HepG2 (cell line): ENCODE measurements at regions not wholly inside any gene's neighbourhood (a gene's known extent, or its start where the extent isn't known, plus 50 kb on each side); places are given as distances from the start of the nearest gene placed in this dataset.

ENCODE experiments used
- ATAC-seq: fragments of 200-7000 bp; cut with Tn5 transposase; 3 replicates; pipeline ENCODE4 v1.9.1; 2020; ENCODE audit warnings: mild to moderate bottlenecking, moderate library complexity
- BruUV-seq: library from RNA; stranded (reverse); fragments of 400-500 nt; replicated peaks from 2 replicates; lab custom pipeline; 2021; lab: Mats Ljungman, UMichigan
- CTCF ChIA-PET: fragments of 300-600 bp; formaldehyde crosslinking; extraction: SDS; loops from one replicate; lab custom pipeline; 2021; ENCODE audit warnings: low total read pairs, inconsistent platforms, low intra/inter-chr PET ratio; lab: Yijun Ruan, JAX
- POLR2A ChIA-PET: fragments of 350-600 bp; sonication (Branson Sonifier 250); formaldehyde crosslinking; loops from one replicate; lab custom pipeline; 2020; ENCODE audit warnings: antibody characterized with exemption, inconsistent platforms; lab: Yijun Ruan, JAX
- DNase-seq: peaks from one replicate; pipeline ENCODE4 v3.0.0-alpha.2; 2015; ENCODE audit warnings: low spot score
- FAIRE-seq: peaks from 3 replicates; lab custom pipeline; 2011; peaks lifted over from hg19 to GRCh38; lab: Jason Lieb, UNC
- H2AFZ ChIP-seq: one replicate; pipeline ENCODE4 v1.6.1; 2011; ENCODE audit warnings: low read length, inconsistent platforms
- H3K27ac ChIP-seq: fragments of 300-600 bp; 3 replicates; pipeline ENCODE4 v1.8.0; 2011; ENCODE audit warnings: mixed run types, mild to moderate bottlenecking, mixed read lengths, low read length, inconsistent platforms; ENCODE audit not compliant: insufficient read depth; ENCODE audit errors: extremely low read length
- H3K27me3 ChIP-seq, 2 experiments: fragments of 200-600 bp in 1 of 2; 2 replicates in 1 of 2; 3 replicates in 1 of 2; pipeline versions ENCODE4 v1.6.0 to v1.8.0; 2011; ENCODE audit warnings: low read length in 2 of 2, mild to moderate bottlenecking in 2 of 2, moderate library complexity in 2 of 2, inconsistent platforms in 1 of 2; ENCODE audit not compliant: insufficient read depth in 2 of 2, control insufficient read depth in 1 of 2
- H3K36me3 ChIP-seq, 2 experiments: fragments of 200-600 bp in 1 of 2; replicated peaks in 1 of 2; 2 replicates in 1 of 2; 3 replicates in 1 of 2; pipeline versions ENCODE4 v1.5.1 to v1.8.0; 2011; ENCODE audit warnings: low read length in 2 of 2, inconsistent platforms in 1 of 2; ENCODE audit not compliant: insufficient read depth in 2 of 2, control insufficient read depth in 1 of 2
- H3K4me1 ChIP-seq: 2 replicates; pipeline ENCODE4 v1.5.1; 2012; ENCODE audit warnings: low read length, inconsistent platforms; ENCODE audit not compliant: insufficient read depth
- H3K4me2 ChIP-seq: 2 replicates; pipeline ENCODE4 v1.6.0; 2011; ENCODE audit warnings: low read depth, low read length, inconsistent platforms
- H3K4me3 ChIP-seq, 3 experiments: fragments of 200-600 bp in 1 of 3; sonication (generic), shearing (Covaris generic) in 1 of 3; replicated peaks in 1 of 3; 2 replicates each; pipeline ENCODE4 v1.5.1; 2011 to 2016; ENCODE audit warnings: low read length in 3 of 3, inconsistent platforms in 2 of 3, low read depth in 2 of 3, mild to moderate bottlenecking in 2 of 3, control low read depth in 1 of 3, mixed read lengths in 1 of 3; ENCODE audit not compliant: insufficient read depth in 1 of 3
- H3K79me2 ChIP-seq: one replicate; pipeline ENCODE4 v1.6.1; 2011; ENCODE audit warnings: low read length, inconsistent platforms; ENCODE audit not compliant: insufficient read depth
- H3K9ac ChIP-seq: 2 replicates; pipeline ENCODE4 v1.6.0; 2011; ENCODE audit warnings: mild to moderate bottlenecking, low read depth, low read length, inconsistent platforms; ENCODE audit not compliant: insufficient read depth
- H3K9me3 ChIP-seq: 2 replicates; pipeline ENCODE4 v1.5.1; 2012; ENCODE audit warnings: mild to moderate bottlenecking, low read length
- H4K20me1 ChIP-seq: 2 replicates; pipeline ENCODE4 v1.6.0; 2011; ENCODE audit warnings: inconsistent platforms, mild to moderate bottlenecking, low read length, moderate library complexity; ENCODE audit not compliant: insufficient read depth
- ERF ChIP-seq: IDR thresholded peaks from 2 replicates; pipeline ENCODE4 v1.6.1; 2018; ENCODE audit warnings: missing biosample characterization, missing genetic modification reagents
- FIP1L1 ChIP-seq: fragments of 200-400 bp; formaldehyde crosslinking; IDR thresholded peaks from 2 replicates; pipeline ENCODE4 v1.6.1; 2018; ENCODE audit warnings: low read depth, mild to moderate bottlenecking, low read length, moderate library complexity, borderline replicate concordance; ENCODE audit not compliant: insufficient read depth
- HNRNPUL1 ChIP-seq: fragments of 200-400 bp; formaldehyde crosslinking; IDR thresholded peaks from 2 replicates; pipeline ENCODE4 v1.6.1; 2017; ENCODE audit warnings: low read depth, mild to moderate bottlenecking, low read length, moderate library complexity
- KMT2B ChIP-seq: IDR thresholded peaks from 2 replicates; pipeline ENCODE4 v1.6.1; 2016; ENCODE audit warnings: missing genetic modification reagents, missing compliant biosample characterization
- MTA1 ChIP-seq: sonication (generic); formaldehyde crosslinking; IDR thresholded peaks from 2 replicates; pipeline ENCODE4 v1.4.0; 2020; ENCODE audit warnings: missing genetic modification reagents, mild to moderate bottlenecking, borderline replicate concordance
- SALL2 ChIP-seq: sonication (generic); formaldehyde crosslinking; IDR thresholded peaks from 2 replicates; pipeline ENCODE4 v1.8.1; 2023; ENCODE audit warnings: mild to moderate bottlenecking, missing genetic modification reagents, inconsistent platforms
- ZBTB7A ChIP-seq: sonication (generic); formaldehyde crosslinking; IDR thresholded peaks from 2 replicates; pipeline ENCODE4 v1.8.0; 2022; ENCODE audit warnings: mild to moderate bottlenecking, missing genetic modification reagents
- ZNF205 ChIP-seq: IDR thresholded peaks from 2 replicates; pipeline ENCODE4 v1.6.1; 2018; ENCODE audit warnings: missing biosample characterization, missing genetic modification reagents
- ZNF24 ChIP-seq: fragments of 450-650 bp; IDR thresholded peaks from 2 replicates; pipeline ENCODE4 v1.6.1; 2017; ENCODE audit warnings: antibody characterized with exemption, mild to moderate bottlenecking
- ZNF333 ChIP-seq: sonication (generic); formaldehyde crosslinking; IDR thresholded peaks from 2 replicates; pipeline ENCODE4 v1.4.0; 2020; ENCODE audit warnings: mild to moderate bottlenecking, missing genetic modification reagents, borderline replicate concordance
- ZNF513 ChIP-seq: sonication (generic); formaldehyde crosslinking; conservative IDR thresholded peaks from 2 replicates; pipeline ENCODE4 v1.5.0; 2020; ENCODE audit warnings: missing genetic modification reagents
- ZNF543 ChIP-seq: sonication (generic); formaldehyde crosslinking; IDR thresholded peaks from 2 replicates; pipeline ENCODE4 v1.4.0; 2020; ENCODE audit warnings: mild to moderate bottlenecking, missing genetic modification reagents
- ZNF800 ChIP-seq: sonication (generic); formaldehyde crosslinking; IDR thresholded peaks from 2 replicates; pipeline ENCODE4 v1.4.0; 2020; ENCODE audit warnings: missing genetic modification reagents
- WGBS: methylation state at CpG from one replicate; pipeline ENCODE4 v1.1.6; 2017; ENCODE audit warnings: low lambda C conversion rate; 5-methylcytosine and 5-hydroxymethylcytosine counted together
- in situ Hi-C: cut with HindIII; loops from 2 replicates; pipeline ENCODE4 v1.10.0; 2017; ENCODE audit warnings: low pct_unique_long_range_greater_than_20kb; ENCODE audit not compliant: extremely low pct_ligation_motif_present
- intact Hi-C: fragments of 100-400 bp; cut with micrococcal nuclease; formaldehyde crosslinking; loops from one replicate; pipeline ENCODE4 v1.10.0; 2022; ENCODE audit not compliant: unreplicated experiment
- TF ChIP-seq, protein P1 (sequence below): sonication (generic); formaldehyde crosslinking; conservative IDR thresholded peaks from 2 replicates; pipeline ENCODE4 v1.4.0; 2020; ENCODE audit warnings: missing genetic modification reagents
- TF ChIP-seq, protein P2 (sequence below): IDR thresholded peaks from 2 replicates; pipeline ENCODE4 v1.6.1; 2016; ENCODE audit warnings: low read depth, missing genetic modification reagents, missing compliant biosample characterization

- TF ChIP-seq, protein P1, sequence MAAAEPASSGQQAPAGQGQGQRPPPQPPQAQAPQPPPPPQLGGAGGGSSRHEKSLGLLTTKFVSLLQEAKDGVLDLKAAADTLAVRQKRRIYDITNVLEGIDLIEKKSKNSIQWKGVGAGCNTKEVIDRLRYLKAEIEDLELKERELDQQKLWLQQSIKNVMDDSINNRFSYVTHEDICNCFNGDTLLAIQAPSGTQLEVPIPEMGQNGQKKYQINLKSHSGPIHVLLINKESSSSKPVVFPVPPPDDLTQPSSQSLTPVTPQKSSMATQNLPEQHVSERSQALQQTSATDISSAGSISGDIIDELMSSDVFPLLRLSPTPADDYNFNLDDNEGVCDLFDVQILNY (CRISPR knock-in tag): no peak
- TF ChIP-seq ZBTB7A (CRISPR knock-in tag) (no peak), ZNF205 (CRISPR knock-in tag) (no peak), ZNF800 (CRISPR knock-in tag) (no peak), MTA1 (CRISPR knock-in tag) (no peak), ZNF543 (CRISPR knock-in tag) (no peak)
Measured at GRCh38 chr5:105158526-105158925, 1595.9 kb upstream of the NUDT12 start (continued).

GRCh38 chr5:105150323-105150722 is 1587.7 kb upstream of the NUDT12 start:
- ATAC-seq (no peak), DNase-seq (no peak), FAIRE-seq (no peak)
- BruUV-seq: no TSS peak
- H3K4me3 ChIP-seq: no peak overlapping the region
- no peaks in the 10 kb centered on the region for H3K9me3 ChIP-seq
- H3K27me3 ChIP-seq: no peaks in the 10 kb centered on the region
- POLR2A ChIA-PET: no interaction called here
- no peaks in the 10 kb centered on the region for H4K20me1 ChIP-seq
- intact Hi-C loops (no loop called here), in situ Hi-C loops (no loop called here)
- H3K36me3 ChIP-seq: no peaks in the 10 kb centered on the region
- no peaks in the 10 kb centered on the region for H3K4me1 ChIP-seq
- 9% methylated on average over 3 of the region's 3 CpGs for WGBS
- no peak overlapping the region for H3K9ac ChIP-seq
- no peak overlapping the region for H3K27ac ChIP-seq
- H3K79me2 ChIP-seq: no peaks in the 10 kb centered on the region
- no peak overlapping the region for H2AFZ ChIP-seq
- CTCF ChIA-PET: no interaction called here
- no peak overlapping the region for H3K4me2 ChIP-seq
- no peak for TF ChIP-seq HNRNPUL1
- TF ChIP-seq, protein P2, sequence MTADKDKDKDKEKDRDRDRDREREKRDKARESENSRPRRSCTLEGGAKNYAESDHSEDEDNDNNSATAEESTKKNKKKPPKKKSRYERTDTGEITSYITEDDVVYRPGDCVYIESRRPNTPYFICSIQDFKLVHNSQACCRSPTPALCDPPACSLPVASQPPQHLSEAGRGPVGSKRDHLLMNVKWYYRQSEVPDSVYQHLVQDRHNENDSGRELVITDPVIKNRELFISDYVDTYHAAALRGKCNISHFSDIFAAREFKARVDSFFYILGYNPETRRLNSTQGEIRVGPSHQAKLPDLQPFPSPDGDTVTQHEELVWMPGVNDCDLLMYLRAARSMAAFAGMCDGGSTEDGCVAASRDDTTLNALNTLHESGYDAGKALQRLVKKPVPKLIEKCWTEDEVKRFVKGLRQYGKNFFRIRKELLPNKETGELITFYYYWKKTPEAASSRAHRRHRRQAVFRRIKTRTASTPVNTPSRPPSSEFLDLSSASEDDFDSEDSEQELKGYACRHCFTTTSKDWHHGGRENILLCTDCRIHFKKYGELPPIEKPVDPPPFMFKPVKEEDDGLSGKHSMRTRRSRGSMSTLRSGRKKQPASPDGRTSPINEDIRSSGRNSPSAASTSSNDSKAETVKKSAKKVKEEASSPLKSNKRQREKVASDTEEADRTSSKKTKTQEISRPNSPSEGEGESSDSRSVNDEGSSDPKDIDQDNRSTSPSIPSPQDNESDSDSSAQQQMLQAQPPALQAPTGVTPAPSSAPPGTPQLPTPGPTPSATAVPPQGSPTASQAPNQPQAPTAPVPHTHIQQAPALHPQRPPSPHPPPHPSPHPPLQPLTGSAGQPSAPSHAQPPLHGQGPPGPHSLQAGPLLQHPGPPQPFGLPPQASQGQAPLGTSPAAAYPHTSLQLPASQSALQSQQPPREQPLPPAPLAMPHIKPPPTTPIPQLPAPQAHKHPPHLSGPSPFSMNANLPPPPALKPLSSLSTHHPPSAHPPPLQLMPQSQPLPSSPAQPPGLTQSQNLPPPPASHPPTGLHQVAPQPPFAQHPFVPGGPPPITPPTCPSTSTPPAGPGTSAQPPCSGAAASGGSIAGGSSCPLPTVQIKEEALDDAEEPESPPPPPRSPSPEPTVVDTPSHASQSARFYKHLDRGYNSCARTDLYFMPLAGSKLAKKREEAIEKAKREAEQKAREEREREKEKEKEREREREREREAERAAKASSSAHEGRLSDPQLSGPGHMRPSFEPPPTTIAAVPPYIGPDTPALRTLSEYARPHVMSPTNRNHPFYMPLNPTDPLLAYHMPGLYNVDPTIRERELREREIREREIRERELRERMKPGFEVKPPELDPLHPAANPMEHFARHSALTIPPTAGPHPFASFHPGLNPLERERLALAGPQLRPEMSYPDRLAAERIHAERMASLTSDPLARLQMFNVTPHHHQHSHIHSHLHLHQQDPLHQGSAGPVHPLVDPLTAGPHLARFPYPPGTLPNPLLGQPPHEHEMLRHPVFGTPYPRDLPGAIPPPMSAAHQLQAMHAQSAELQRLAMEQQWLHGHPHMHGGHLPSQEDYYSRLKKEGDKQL (CRISPR knock-in tag): no peak
- no peak for TF ChIP-seq ERF (CRISPR knock-in tag)
- no peak for TF ChIP-seq KMT2B (CRISPR knock-in tag)
- TF ChIP-seq ZNF24: no peak
- TF ChIP-seq FIP1L1: no peak
- no peak for TF ChIP-seq MTA1 (CRISPR knock-in tag)
- no peak for TF ChIP-seq ZNF333 (CRISPR knock-in tag)
- no peak for TF ChIP-seq SALL2
- no peak for TF ChIP-seq ZNF513 (CRISPR knock-in tag)
